ENCODE measurements at regions not wholly inside any gene's neighbourhood (a gene's known extent, or its start where the extent isn't known, plus 50 kb on each side); places are given as distances from the start of the nearest gene placed in this dataset.

GRCh38 chr11:69380451-69380901, 86.5 kb downstream of the MYEOV start:
- no peak for DNase-seq

GRCh38 chr11:69380921-69381581, 87.1 kb downstream of the MYEOV start:
- DNase-seq, result no peak

GRCh38 chr11:69381681-69382130, 87.8 kb downstream of the MYEOV start:
- no peak for DNase-seq

GRCh38 chr11:69382131-69383128, 88.5 kb downstream of the MYEOV start:
- no peak for DNase-seq

- DNase-seq, result no peak
These were observed 89.7 kb downstream of the MYEOV start for GRCh38 chr11:69383372-69384250.

GRCh38 chr11:69384251-69385143, 90.5 kb downstream of the MYEOV start:
- DNase-seq, result no peak

- DNase-seq, result no peak
These were observed 91.3 kb downstream of the MYEOV start for GRCh38 chr11:69385144-69385820.

- no peak for DNase-seq
These were observed 92.0 kb downstream of the MYEOV start for GRCh38 chr11:69385832-69386427.

- DNase-seq, result no peak
These were observed 92.8 kb downstream of the MYEOV start for GRCh38 chr11:69386594-69387408.

- no peak for DNase-seq
These were observed 93.5 kb downstream of the MYEOV start for GRCh38 chr11:69387409-69387885.

GRCh38 chr11:69388210-69388609, 93.3 kb upstream of the LINC01488 start:
- no peak for DNase-seq

- DNase-seq, result no peak
These were observed 92.8 kb upstream of the LINC01488 start for GRCh38 chr11:69388661-69389060.

GRCh38 chr11:69390561-69390960, 90.9 kb upstream of the LINC01488 start:
- no peak for DNase-seq

- no peak for DNase-seq
These were observed 90.0 kb upstream of the LINC01488 start for GRCh38 chr11:69391192-69392103.

GRCh38 chr11:69392104-69392653, 89.3 kb upstream of the LINC01488 start:
- DNase-seq, result no peak

- no peak for DNase-seq
These were observed 88.2 kb upstream of the LINC01488 start for GRCh38 chr11:69393178-69393832.

GRCh38 chr11:69393865-69394233, 87.6 kb upstream of the LINC01488 start:
- DNase-seq, result no peak
